GM18520 (cell line): ENCODE measurements at regions not wholly inside any gene's neighbourhood (a gene's known extent, or its start where the extent isn't known, plus 50 kb on each side); places are given as distances from the start of the nearest gene placed in this dataset.
"Not testable (repeated sequence)": the region's sequence is repeated elsewhere in the genome, so short reads cannot be mapped to it uniquely, and the experiment has no call there.

Experiments
- ATAC-seq: cut with Tn5 transposase; IDR thresholded peaks from one replicate; pipeline ENCODE4 v1.9.1; 2021; ENCODE audit not compliant: unreplicated experiment

- not testable (repeated sequence) for ATAC-seq
These were observed 257.7 kb upstream of the MEIS1 start for GRCh38 chr2:66177128-66177796.

GRCh38 chr2:66174491-66174890, 260.4 kb upstream of the MEIS1 start:
- ATAC-seq = no peak

GRCh38 chr2:66173645-66174044, 261.3 kb upstream of the MEIS1 start:
- ATAC-seq = no peak

GRCh38 chr2:66171530-66171929, 263.4 kb upstream of the MEIS1 start:
- ATAC-seq = no peak

- ATAC-seq = no peak
These were observed 264.1 kb upstream of the MEIS1 start for GRCh38 chr2:66170744-66171330.

GRCh38 chr2:66169076-66169475, 265.8 kb upstream of the MEIS1 start:
- ATAC-seq = no peak

GRCh38 chr2:66164470-66164869, 270.5 kb upstream of the MEIS1 start:
- ATAC-seq = no peak

- ATAC-seq = no peak
These were observed 278.8 kb upstream of the MEIS1 start for GRCh38 chr2:66156171-66156570.

GRCh38 chr2:66153941-66154340, 281.0 kb upstream of the MEIS1 start:
- ATAC-seq = no peak

- no peak for ATAC-seq
These were observed 289.4 kb upstream of the MEIS1 start for GRCh38 chr2:66145490-66145889.

GRCh38 chr2:66144324-66144723, 290.6 kb upstream of the MEIS1 start:
- not testable (repeated sequence) for ATAC-seq

- ATAC-seq = no peak
These were observed 297.3 kb upstream of the MEIS1 start for GRCh38 chr2:66137606-66138130.

GRCh38 chr2:66134138-66134701, 300.7 kb upstream of the MEIS1 start:
- no peak for ATAC-seq

GRCh38 chr2:66127656-66128055, 307.3 kb upstream of the MEIS1 start:
- no peak for ATAC-seq

GRCh38 chr2:66127061-66127460, 307.9 kb upstream of the MEIS1 start:
- ATAC-seq = no peak

GRCh38 chr2:66125951-66126350, 309.0 kb upstream of the MEIS1 start:
- no peak for ATAC-seq

- ATAC-seq = no peak
These were observed 312.4 kb upstream of the MEIS1 start for GRCh38 chr2:66122516-66122915.

- no peak for ATAC-seq
These were observed 313.0 kb upstream of the MEIS1 start for GRCh38 chr2:66121946-66122345.

GRCh38 chr2:66113988-66114625, 320.8 kb upstream of the MEIS1 start:
- no peak for ATAC-seq

GRCh38 chr2:66111706-66112105, 323.2 kb upstream of the MEIS1 start:
- ATAC-seq = no peak

GRCh38 chr2:66110608-66111007, 324.3 kb upstream of the MEIS1 start:
- no peak for ATAC-seq

- ATAC-seq = no peak
These were observed 324.8 kb upstream of the MEIS1 start for GRCh38 chr2:66110086-66110485.
